Activated effector memory CD4-positive, alpha-beta T cell treated with anti-CD3 and anti-CD28 coated beads, Interleukin-2, amount 50 U/mL, for 16 hours (primary cell): ENCODE measurements at regions not wholly inside any gene's neighbourhood (a gene's known extent, or its start where the extent isn't known, plus 50 kb on each side); places are given as distances from the start of the nearest gene placed in this dataset.
"Not testable (repeated sequence)": the region's sequence is repeated elsewhere in the genome, so short reads cannot be mapped to it uniquely, and the experiment has no call there.

Experiments
- DNase-seq: peaks from one replicate; pipeline ENCODE4 v3.0.0-alpha.2; 2020

GRCh38 chr2:47295131-47295980 lies 73.8 kb upstream of the EPCAM start:
- DNase-seq, result no peak

GRCh38 chr2:47293976-47294375 lies 75.1 kb upstream of the EPCAM start:
- no peak for DNase-seq

GRCh38 chr2:47288864-47289263 lies 80.2 kb upstream of the EPCAM start:
- no peak for DNase-seq

GRCh38 chr2:47283659-47284058 lies 85.5 kb upstream of the EPCAM start:
- no peak for DNase-seq

GRCh38 chr2:47282621-47283272 lies 86.4 kb upstream of the EPCAM start:
- DNase-seq, result no peak

GRCh38 chr2:47279525-47279924 lies 89.6 kb upstream of the EPCAM start:
- DNase-seq, result not testable (repeated sequence)

- no peak for DNase-seq
These were observed 91.1 kb upstream of the EPCAM start for GRCh38 chr2:47277987-47278386.

GRCh38 chr2:47277187-47277586 lies 91.9 kb upstream of the EPCAM start:
- no peak for DNase-seq

- no peak for DNase-seq
These were observed 93.0 kb upstream of the EPCAM start for GRCh38 chr2:47276061-47276460.

- no peak for DNase-seq
These were observed 94.9 kb upstream of the EPCAM start for GRCh38 chr2:47274054-47274782.

- no peak for DNase-seq
These were observed 96.0 kb upstream of the EPCAM start for GRCh38 chr2:47272905-47273758.

- DNase-seq, result peak; percentile 83
These were observed 95.9 kb upstream of the CALM2 start for GRCh38 chr2:47272031-47272864.

GRCh38 chr2:47271054-47272000 lies 95.0 kb upstream of the CALM2 start:
- DNase-seq, result no peak

GRCh38 chr2:47270421-47270820 lies 94.1 kb upstream of the CALM2 start:
- no peak for DNase-seq

- peak; percentile 22 for DNase-seq
These were observed 93.3 kb upstream of the CALM2 start for GRCh38 chr2:47269316-47270232.

GRCh38 chr2:47267711-47268086 lies 91.4 kb upstream of the CALM2 start:
- peak; percentile 33 for DNase-seq

GRCh38 chr2:47266939-47267710 lies 90.8 kb upstream of the CALM2 start:
- no peak for DNase-seq

- peak; percentile 3 for DNase-seq
These were observed 89.5 kb upstream of the CALM2 start for GRCh38 chr2:47265751-47266231.

- DNase-seq, result no peak
These were observed 88.8 kb upstream of the CALM2 start for GRCh38 chr2:47265158-47265557.
